Liver (tissue), 8 donors: ENCODE measurements at regions not wholly inside any gene's neighbourhood (a gene's known extent, or its start where the extent isn't known, plus 50 kb on each side); places are given as distances from the start of the nearest gene placed in this dataset.

Source experiments
- DNase-seq: peaks from one replicate; pipeline ENCODE4 v3.0.0-alpha.2; 2017; ENCODE audit warnings: low spot score
- H3K27ac ChIP-seq, 2 donors: one replicate each; pipeline ENCODE4 v1.7.0; 2013; ENCODE audit warnings: inconsistent platforms in 2 of 2, low read length in 2 of 2, control low read depth in 1 of 2, low read depth in 1 of 2, mild to moderate bottlenecking in 1 of 2
- H3K27me3 ChIP-seq, 4 donors: one replicate each; pipeline versions ENCODE4 v1.6.1 to v1.7.0; 2013; ENCODE audit warnings: low read length in 3 of 4, inconsistent platforms in 1 of 4, mild to moderate bottlenecking in 1 of 4, moderate library complexity in 1 of 4; ENCODE audit not compliant: control insufficient read depth in 4 of 4, insufficient read depth in 4 of 4
- H3K36me3 ChIP-seq, 4 donors: one replicate each; pipeline versions ENCODE4 v1.6.1 to v1.7.0; 2013; ENCODE audit warnings: low read length in 3 of 4, mild to moderate bottlenecking in 3 of 4, low read depth in 1 of 4, moderate library complexity in 1 of 4; ENCODE audit not compliant: control insufficient read depth in 4 of 4, insufficient read depth in 3 of 4
- H3K4me1 ChIP-seq, 4 donors: one replicate each; pipeline versions ENCODE4 v1.6.1 to v1.7.0; 2013; ENCODE audit warnings: low read length in 3 of 4, mild to moderate bottlenecking in 3 of 4, moderate library complexity in 1 of 4; ENCODE audit not compliant: control insufficient read depth in 4 of 4, insufficient read depth in 4 of 4
- H3K4me3 ChIP-seq, 3 donors: one replicate each; pipeline versions ENCODE4 v1.6.1 to v1.7.0; 2013; ENCODE audit warnings: low read length in 3 of 3, control low read depth in 1 of 3, low read depth in 1 of 3, mild to moderate bottlenecking in 1 of 3
- H3K9ac ChIP-seq, 2 donors: one replicate each; pipeline ENCODE4 v1.7.0; 2013; ENCODE audit warnings: low read length in 2 of 2, mild to moderate bottlenecking in 2 of 2, moderate library complexity in 2 of 2, control low read depth in 1 of 2, low read depth in 1 of 2
- H3K9me3 ChIP-seq, 4 donors: one replicate each; pipeline versions ENCODE4 v1.6.1 to v1.7.0; 2013; ENCODE audit warnings: low read length in 3 of 4; ENCODE audit not compliant: control insufficient read depth in 4 of 4
- ATF3 ChIP-seq: IDR thresholded peaks from 2 replicates; pipeline ENCODE4 v1.6.1; 2016; ENCODE audit warnings: antibody characterized with exemption
- CTCF ChIP-seq: fragments of 150-350 bp; IDR thresholded peaks from 2 replicates; pipeline ENCODE4 v1.5.1; 2017; ENCODE audit warnings: improper control_type of control experiment, low read depth, low read length; ENCODE audit not compliant: missing input control
- EGR1 ChIP-seq, 2 donors: IDR thresholded peaks; 2 replicates each; pipeline ENCODE4 v1.6.1; 2016 to 2018; ENCODE audit warnings: antibody characterized with exemption in 2 of 2, low read depth in 2 of 2
- FOXA1 ChIP-seq: IDR thresholded peaks from 2 replicates; pipeline ENCODE4 v1.6.1; 2016; ENCODE audit warnings: antibody characterized with exemption
- FOXA2 ChIP-seq: IDR thresholded peaks from 2 replicates; pipeline ENCODE4 v1.6.1; 2016; ENCODE audit warnings: antibody characterized with exemption
- GABPA ChIP-seq, 2 donors: IDR thresholded peaks in 1 of 2; conservative IDR thresholded peaks in 1 of 2; 2 replicates each; pipeline ENCODE4 v1.6.1; 2016; ENCODE audit warnings: antibody characterized with exemption in 2 of 2, mild to moderate bottlenecking in 1 of 2, moderate library complexity in 1 of 2
- HNF4A ChIP-seq, 2 donors: conservative IDR thresholded peaks; 2 replicates each; pipeline ENCODE4 v1.6.1; 2016; ENCODE audit warnings: antibody characterized with exemption in 2 of 2, mild to moderate bottlenecking in 2 of 2
- HNF4G ChIP-seq: IDR thresholded peaks from 2 replicates; pipeline ENCODE4 v1.6.1; 2016; ENCODE audit warnings: antibody characterized with exemption
- JUND ChIP-seq, 2 donors: IDR thresholded peaks; 2 replicates each; pipeline ENCODE4 v1.6.1; 2016; ENCODE audit warnings: antibody characterized with exemption in 2 of 2
- MAX ChIP-seq: IDR thresholded peaks from 2 replicates; pipeline ENCODE4 v1.6.1; 2016; ENCODE audit warnings: antibody characterized with exemption
- NR2F2 ChIP-seq: IDR thresholded peaks from 2 replicates; pipeline ENCODE4 v1.6.1; 2016; ENCODE audit warnings: antibody characterized with exemption
- RAD21 ChIP-seq, 2 donors: IDR thresholded peaks; 2 replicates each; pipeline ENCODE4 v1.6.1; 2016; ENCODE audit warnings: antibody characterized with exemption in 2 of 2, mild to moderate bottlenecking in 2 of 2
- REST ChIP-seq: IDR thresholded peaks from 2 replicates; pipeline ENCODE4 v1.6.1; 2016; ENCODE audit warnings: antibody characterized with exemption, mild to moderate bottlenecking
- RXRA ChIP-seq, 2 donors: IDR thresholded peaks; 2 replicates each; pipeline ENCODE4 v1.6.1; 2017 to 2018; ENCODE audit warnings: antibody characterized with exemption in 2 of 2, mild to moderate bottlenecking in 1 of 2
- SP1 ChIP-seq: IDR thresholded peaks from 2 replicates; pipeline ENCODE4 v1.6.1; 2018; ENCODE audit warnings: antibody characterized with exemption, mild to moderate bottlenecking
- TAF1 ChIP-seq: conservative IDR thresholded peaks from 2 replicates; pipeline ENCODE4 v1.6.1; 2016; ENCODE audit warnings: antibody characterized with exemption, mild to moderate bottlenecking
- YY1 ChIP-seq: IDR thresholded peaks from 2 replicates; pipeline ENCODE4 v1.6.1; 2016; ENCODE audit warnings: antibody characterized with exemption, mild to moderate bottlenecking
- ZBTB33 ChIP-seq: IDR thresholded peaks from 2 replicates; pipeline ENCODE4 v1.6.1; 2016; ENCODE audit warnings: antibody characterized with exemption
- WGBS: extraction: QIAGEN DNeasy Blood & Tissue Kit; methylation state at CpG from one replicate; pipeline ENCODE4 v1.1.7; 2013; 5-methylcytosine and 5-hydroxymethylcytosine counted together
- donor health status: healthy.
- donor health status: healthy.
- donor health status: healthy.
- donor health status: healthy.
- donor health status: healthy.

- H3K4me1 ChIP-seq: no peaks in the 10 kb centered on the region
- TF ChIP-seq RAD21 (IDR thresholded peaks at IDR 0.05) (no peak), YY1 (no peak), FOXA1 (no peak), FOXA2 (no peak), TAF1 (no peak), ATF3 (no peak), NR2F2 (no peak), HNF4G (no peak), HNF4A (conservative IDR thresholded peaks at IDR 0.05) (no peak), GABPA (IDR thresholded peaks at IDR 0.05 in 1 of 2, conservative IDR thresholded peaks at IDR 0.05 in 1 of 2) (no peak), CTCF (no peak), RXRA (IDR thresholded peaks at IDR 0.05) (no peak), MAX (no peak), SP1 (no peak), REST (no peak), JUND (IDR thresholded peaks at IDR 0.05) (no peak), EGR1 (IDR thresholded peaks at IDR 0.05; ENCODE audit: low read depth in 2 of 2) (no peak), ZBTB33 (no peak)
- no peaks in the 10 kb centered on the region for H3K27me3 ChIP-seq
- peaks cover 0 to 4% (median 0%) of the 10 kb centered on the region in 4 donors for H3K9me3 ChIP-seq
- no peaks in the 10 kb centered on the region for H3K36me3 ChIP-seq
- no peak overlapping the region for H3K9ac ChIP-seq
- 79% methylated on average over 1 of the region's 1 CpG for WGBS
- DNase-seq: no peak
- H3K27ac ChIP-seq: no peak overlapping the region
- H3K4me3 ChIP-seq: no peak overlapping the region
These were observed 302.6 kb downstream of the DRD1 start for GRCh38 chr5:175141421-175141820.

- Histone ChIP-seq H3K36me3 (no peaks in the 10 kb centered on the region), H3K4me3 (no peak overlapping the region), H3K9me3 (no peaks in the 10 kb centered on the region), H3K9ac (no peak overlapping the region), H3K4me1 (no peaks in the 10 kb centered on the region), H3K27me3 (no peaks in the 10 kb centered on the region), H3K27ac (no peak overlapping the region)
- 67% methylated on average over 5 of the region's 5 CpGs for WGBS
- no peak for TF ChIP-seq HNF4G
- TF ChIP-seq RAD21 (IDR thresholded peaks at IDR 0.05): no peak
- TF ChIP-seq ZBTB33: no peak
- no peak for TF ChIP-seq HNF4A (conservative IDR thresholded peaks at IDR 0.05)
- DNase-seq: no peak
These were observed 310.8 kb downstream of the DRD1 start for GRCh38 chr5:175133185-175133584.
